Esophagus squamous epithelium (tissue), 4 donors: ENCODE measurements at regions not wholly inside any gene's neighbourhood (a gene's known extent, or its start where the extent isn't known, plus 50 kb on each side); places are given as distances from the start of the nearest gene placed in this dataset.

Experiments used
- POLR2A ChIP-seq, 4 donors: fragments of 450-650 bp; IDR thresholded peaks; one replicate each; pipeline ENCODE4 v1.6.1; 2017; ENCODE audit warnings: antibody characterized with exemption in 4 of 4, mild to moderate bottlenecking in 4 of 4, moderate library complexity in 3 of 4
- TF ChIP-seq, protein P1 (sequence below), 6 experiments: fragments of 450-650 bp in 4 of 6; fragments of 200-600 bp in 2 of 6; sonication (generic) in 2 of 6; IDR thresholded peaks; one replicate each; pipeline ENCODE4 v1.5.1; 2016 to 2019; ENCODE audit warnings: antibody characterized with exemption in 6 of 6, mild to moderate bottlenecking in 4 of 6, moderate library complexity in 4 of 6

DNA sequence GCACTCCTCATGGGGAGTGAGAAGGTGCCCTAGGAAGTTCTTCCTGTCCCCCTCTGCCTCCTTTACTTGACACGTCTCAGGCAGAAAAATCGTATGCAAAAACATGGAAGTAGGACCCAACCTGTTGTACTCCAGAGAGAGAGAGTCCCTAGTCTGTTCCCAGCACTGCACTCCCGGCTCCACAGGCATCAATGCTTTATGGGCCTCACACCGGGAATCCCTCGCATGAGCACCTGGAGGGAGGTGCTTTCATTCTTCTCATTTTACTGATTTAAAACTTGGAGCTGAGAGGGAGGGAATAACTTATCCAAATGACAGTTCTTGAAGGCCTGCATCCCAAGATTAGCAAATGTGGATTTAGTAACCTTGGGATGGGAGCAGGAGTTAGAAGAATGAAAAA is 1101.4 kb downstream of the BCL11B start:
- TF ChIP-seq, protein P1, sequence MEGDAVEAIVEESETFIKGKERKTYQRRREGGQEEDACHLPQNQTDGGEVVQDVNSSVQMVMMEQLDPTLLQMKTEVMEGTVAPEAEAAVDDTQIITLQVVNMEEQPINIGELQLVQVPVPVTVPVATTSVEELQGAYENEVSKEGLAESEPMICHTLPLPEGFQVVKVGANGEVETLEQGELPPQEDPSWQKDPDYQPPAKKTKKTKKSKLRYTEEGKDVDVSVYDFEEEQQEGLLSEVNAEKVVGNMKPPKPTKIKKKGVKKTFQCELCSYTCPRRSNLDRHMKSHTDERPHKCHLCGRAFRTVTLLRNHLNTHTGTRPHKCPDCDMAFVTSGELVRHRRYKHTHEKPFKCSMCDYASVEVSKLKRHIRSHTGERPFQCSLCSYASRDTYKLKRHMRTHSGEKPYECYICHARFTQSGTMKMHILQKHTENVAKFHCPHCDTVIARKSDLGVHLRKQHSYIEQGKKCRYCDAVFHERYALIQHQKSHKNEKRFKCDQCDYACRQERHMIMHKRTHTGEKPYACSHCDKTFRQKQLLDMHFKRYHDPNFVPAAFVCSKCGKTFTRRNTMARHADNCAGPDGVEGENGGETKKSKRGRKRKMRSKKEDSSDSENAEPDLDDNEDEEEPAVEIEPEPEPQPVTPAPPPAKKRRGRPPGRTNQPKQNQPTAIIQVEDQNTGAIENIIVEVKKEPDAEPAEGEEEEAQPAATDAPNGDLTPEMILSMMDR (IDR thresholded peaks at IDR 0.05): no peak
- TF ChIP-seq POLR2A (IDR thresholded peaks at IDR 0.05): no peak
